Epithelial cell of esophagus (primary cell): ENCODE measurements at regions not wholly inside any gene's neighbourhood (a gene's known extent, or its start where the extent isn't known, plus 50 kb on each side); places are given as distances from the start of the nearest gene placed in this dataset.

Experiments
- DNase-seq: peaks from one replicate; pipeline ENCODE4 v3.0.0; 2010; ENCODE audit warnings: low read depth
- H3K4me3 ChIP-seq: 2 replicates; pipeline ENCODE4 v1.5.1; 2011; ENCODE audit warnings: mild to moderate bottlenecking, low read length, control low read depth
- CTCF ChIP-seq: IDR thresholded peaks from 2 replicates; pipeline ENCODE4 v1.5.1; 2011; ENCODE audit warnings: low read depth, mild to moderate bottlenecking, low read length, control low read depth, inconsistent platforms; ENCODE audit not compliant: insufficient read depth; ENCODE audit errors: missing control alignments

GRCh38 chr18:39259736-39260135 is 1694.1 kb upstream of the CELF4 start:
- TF ChIP-seq CTCF = no peak
- no peak overlapping the region for H3K4me3 ChIP-seq
- DNase-seq = no peak

- no peak for TF ChIP-seq CTCF
- no peak overlapping the region for H3K4me3 ChIP-seq
- DNase-seq = peak; percentile 2
Measured at GRCh38 chr18:39244242-39244641, 1678.6 kb upstream of the CELF4 start.

GRCh38 chr18:39241534-39241933 is 1675.9 kb upstream of the CELF4 start:
- DNase-seq = no peak
- TF ChIP-seq CTCF = no peak
- no peak overlapping the region for H3K4me3 ChIP-seq

- no peak for DNase-seq
- no peak for TF ChIP-seq CTCF
- H3K4me3 ChIP-seq = no peak overlapping the region
Measured at GRCh38 chr18:39238981-39239660, 1673.5 kb upstream of the CELF4 start.

GRCh38 chr18:39235118-39235719 is 1669.6 kb upstream of the CELF4 start:
- TF ChIP-seq CTCF = no peak
- DNase-seq = no peak
- H3K4me3 ChIP-seq = no peak overlapping the region

GRCh38 chr18:39232937-39233336 is 1667.3 kb upstream of the CELF4 start:
- DNase-seq = no peak
- TF ChIP-seq CTCF = no peak
- H3K4me3 ChIP-seq = no peak overlapping the region

- H3K4me3 ChIP-seq = no peak overlapping the region
- DNase-seq = no peak
- no peak for TF ChIP-seq CTCF
Measured at GRCh38 chr18:39232490-39232889, 1666.9 kb upstream of the CELF4 start.
